HCT116 (cell line): ENCODE measurements at regions not wholly inside any gene's neighbourhood (a gene's known extent, or its start where the extent isn't known, plus 50 kb on each side); places are given as distances from the start of the nearest gene placed in this dataset.

Source experiments
- ATAC-seq: fragments of 200-7000 bp; cut with Tn5 transposase; 2 replicates; pipeline ENCODE4 v1.9.1; 2020; ENCODE audit warnings: mild to moderate bottlenecking, moderate library complexity
- BruUV-seq: library from RNA; stranded (reverse); fragments of 400-500 nt; replicated peaks from 2 replicates; lab custom pipeline; 2021; lab: Mats Ljungman, UMichigan
- CTCF ChIA-PET: fragments of 300-600 bp; sonication (Branson Sonifier 250); formaldehyde crosslinking; loops from one replicate; lab custom pipeline; 2021; ENCODE audit warnings: antibody characterized with exemption; lab: Charles Lee
- POLR2A ChIA-PET: fragments of 300-600, 350-600 bp; sonication (Branson Sonifier 250); formaldehyde crosslinking; loops from one replicate; lab custom pipeline; 2021; ENCODE audit warnings: antibody characterized with exemption; lab: Charles Lee
- RAD21 ChIA-PET, 2 experiments: fragments of 300-600 bp; sonication (Branson Sonifier 250); formaldehyde crosslinking; loops; one replicate each; lab custom pipeline; 2023; ENCODE audit warnings: low total read pairs in 2 of 2; ENCODE audit not compliant: uncharacterized antibody in 2 of 2, unreplicated experiment in 2 of 2, low non-redundant PET in 1 of 2; lab: Charles Lee
- DNase-seq: peaks from one replicate; pipeline ENCODE4 v3.0.0-alpha.2; 2010; ENCODE audit warnings: low read depth, low spot score
- H2AFZ ChIP-seq: fragments of 200-600 bp; shearing (Covaris generic), sonication (generic); 2 replicates; pipeline ENCODE4 v1.6.1; 2017; ENCODE audit warnings: low read depth, mixed run types, mixed read lengths, antibody characterized with exemption, low read length; ENCODE audit not compliant: poor library complexity, severe bottlenecking
- H3K27ac ChIP-seq: 2 replicates; pipeline ENCODE4 v1.5.1; 2012; ENCODE audit warnings: low read depth, low read length
- H3K27me3 ChIP-seq: fragments of 200-600 bp; sonication (generic); 2 replicates; pipeline ENCODE4 v1.6.1; 2016; ENCODE audit warnings: mixed run types, low read length, mixed read lengths; ENCODE audit not compliant: insufficient read depth
- H3K36me3 ChIP-seq, 2 experiments: fragments of 200-500 bp in 1 of 2; fragments of 200-600 bp in 1 of 2; sonication (Bioruptor generic) in 1 of 2; sonication (generic) in 1 of 2; 2 replicates each; pipeline versions ENCODE4 v1.5.1 to v1.6.1; 2014 to 2016; ENCODE audit warnings: low read length in 2 of 2, inconsistent platforms in 1 of 2, mixed read lengths in 1 of 2, mixed run types in 1 of 2; ENCODE audit not compliant: insufficient read depth in 2 of 2, control insufficient read depth in 1 of 2
- H3K4me1 ChIP-seq, 2 experiments: fragments of 200-600 bp in 1 of 2; sonication (generic) in 1 of 2; 2 replicates each; pipeline versions ENCODE4 v1.5.1 to v1.6.1; 2012 to 2017; ENCODE audit warnings: low read length in 2 of 2, inconsistent platforms in 1 of 2, mild to moderate bottlenecking in 1 of 2, mixed read lengths in 1 of 2, mixed run types in 1 of 2, moderate library complexity in 1 of 2; ENCODE audit not compliant: insufficient read depth in 2 of 2, control insufficient read depth in 1 of 2
- H3K4me2 ChIP-seq: fragments of 200-600 bp; sonication (generic); 2 replicates; pipeline ENCODE4 v1.6.1; 2017; ENCODE audit warnings: mixed run types, low read length, mixed read lengths
- H3K4me3 ChIP-seq, 2 experiments: fragments of 200-600 bp in 1 of 2; sonication (generic) in 1 of 2; replicated peaks in 1 of 2; 2 replicates each; pipeline ENCODE4 v1.5.1; 2011 to 2016; ENCODE audit warnings: low read length in 2 of 2, control low read depth in 1 of 2, low read depth in 1 of 2, mild to moderate bottlenecking in 1 of 2, mixed read lengths in 1 of 2, mixed run types in 1 of 2
- H3K79me2 ChIP-seq: fragments of 200-600 bp; sonication (generic); 2 replicates; pipeline ENCODE4 v1.6.1; 2017; ENCODE audit warnings: mild to moderate bottlenecking, mixed run types, low read length, moderate library complexity, mixed read lengths; ENCODE audit not compliant: insufficient read depth
- H3K9ac ChIP-seq: fragments of 200-600 bp; sonication (generic); 2 replicates; pipeline ENCODE4 v1.6.1; 2016; ENCODE audit warnings: low read length, mixed read lengths
- H3K9me2 ChIP-seq: fragments of 200-600 bp; sonication (generic), shearing (Covaris generic); 2 replicates; pipeline ENCODE4 v1.6.1; 2017; ENCODE audit warnings: mixed run types, mild to moderate bottlenecking, moderate library complexity; ENCODE audit not compliant: insufficient read depth
- H3K9me3 ChIP-seq, 2 experiments: fragments of 200-500 bp in 1 of 2; fragments of 200-600 bp in 1 of 2; sonication (Bioruptor generic) in 1 of 2; sonication (generic) in 1 of 2; 2 replicates each; pipeline ENCODE4 v1.6.1; 2014 to 2017; ENCODE audit warnings: low read length in 2 of 2, mixed read lengths in 2 of 2, inconsistent platforms in 1 of 2, low read depth in 1 of 2, mild to moderate bottlenecking in 1 of 2, mixed run types in 1 of 2, moderate library complexity in 1 of 2; ENCODE audit not compliant: control insufficient read depth in 1 of 2, insufficient read depth in 1 of 2
- H4K20me1 ChIP-seq: fragments of 200-600 bp; sonication (generic), shearing (Covaris generic); 2 replicates; pipeline ENCODE4 v1.6.1; 2017; ENCODE audit warnings: mixed run types, mild to moderate bottlenecking, moderate library complexity; ENCODE audit not compliant: insufficient read depth
- CBX3 ChIP-seq: IDR thresholded peaks from 2 replicates; pipeline ENCODE4 v1.6.1; 2012; ENCODE audit warnings: low read depth
- EZH2 ChIP-seq: fragments of 200-600 bp; sonication (generic); IDR thresholded peaks from 2 replicates; pipeline ENCODE4 v1.6.1; 2017; ENCODE audit warnings: antibody characterized with exemption, mixed run types
- FOSL1 ChIP-seq: IDR thresholded peaks from 2 replicates; pipeline ENCODE4 v1.6.1; 2012; ENCODE audit warnings: low read depth
- JUND ChIP-seq: IDR thresholded peaks from 2 replicates; pipeline ENCODE4 v1.6.1; 2012
- MAX ChIP-seq: IDR thresholded peaks from 2 replicates; pipeline ENCODE4 v1.6.1; 2012
- POLR2A ChIP-seq: IDR thresholded peaks from 2 replicates; pipeline ENCODE4 v1.7.0; 2011; ENCODE audit warnings: borderline replicate concordance; ENCODE audit not compliant: insufficient read depth, insufficient read length; ENCODE audit errors: extremely low read depth
- POLR2AphosphoS5 ChIP-seq: IDR thresholded peaks from 2 replicates; pipeline ENCODE4 v1.6.1; 2011; ENCODE audit warnings: mild to moderate bottlenecking, low read depth, low read length, moderate library complexity
- RAD21 ChIP-seq: IDR thresholded peaks from 2 replicates; pipeline ENCODE4 v1.6.1; 2012; ENCODE audit warnings: low read depth, mild to moderate bottlenecking
- REST ChIP-seq: IDR thresholded peaks from 2 replicates; pipeline ENCODE4 v1.6.1; 2012; ENCODE audit warnings: low read depth
- SIN3A ChIP-seq: IDR thresholded peaks from 2 replicates; pipeline ENCODE4 v1.6.1; 2012; ENCODE audit warnings: low read depth
- SP1 ChIP-seq: IDR thresholded peaks from 2 replicates; pipeline ENCODE4 v1.6.1; 2012; ENCODE audit warnings: low read depth
- SRF ChIP-seq: IDR thresholded peaks from 2 replicates; pipeline ENCODE4 v1.6.1; 2012; ENCODE audit warnings: low read depth
- TCF7L2 ChIP-seq: IDR thresholded peaks from 2 replicates; pipeline ENCODE4 v1.7.0; 2011; ENCODE audit warnings: borderline replicate concordance, inconsistent platforms; ENCODE audit not compliant: insufficient read depth, insufficient read length; ENCODE audit errors: extremely low read depth
- YY1 ChIP-seq: IDR thresholded peaks from 2 replicates; pipeline ENCODE4 v1.6.1; 2011; ENCODE audit warnings: low read length, low read depth, moderate library complexity, mild to moderate bottlenecking; ENCODE audit not compliant: insufficient replicate concordance; ENCODE audit errors: extremely low read depth
- ZFX ChIP-seq: fragments of 450-650 bp; IDR thresholded peaks from 2 replicates; pipeline ENCODE4 v1.6.1; 2017
- ZNF274 ChIP-seq: fragments of 200-500 bp; sonication (Bioruptor generic); IDR thresholded peaks from 2 replicates; pipeline ENCODE4 v1.6.1; 2014; ENCODE audit warnings: mild to moderate bottlenecking, low read depth, low read length, inconsistent platforms
- intact Hi-C: fragments of 100-400 bp; cut with micrococcal nuclease; formaldehyde crosslinking; loops from 2 replicates; pipeline ENCODE4 v1.10.0; 2022

GRCh38 chr20:51985013-51985415 lies 182.7 kb upstream of the SALL4 start (continued):
- no peak for TF ChIP-seq POLR2A
- peak; percentile 80 for TF ChIP-seq SP1
- peak; percentile 67 for TF ChIP-seq JUND

GRCh38 chr20:51980277-51980676 lies 178.0 kb upstream of the SALL4 start:
- RAD21 ChIA-PET, result interaction anchor here in 1 of 2 experiments (0.6 kb wide), 1 partner anchor 303 kb away, joined by 4 read pairs; no protein-coding TSS in a partner anchor
- CTCF ChIA-PET, result no interaction called here
- no TSS peak for BruUV-seq

GRCh38 chr20:51979226-51979625 lies 176.9 kb upstream of the SALL4 start:
- H3K9me2 ChIP-seq, result no peaks in the 10 kb centered on the region
- TF ChIP-seq TCF7L2, result no peak
- TF ChIP-seq ZNF274, result no peak
- TF ChIP-seq REST, result no peak
- no peak for TF ChIP-seq CBX3
- TF ChIP-seq ZFX, result no peak
- TF ChIP-seq JUND, result no peak
- no peak for TF ChIP-seq SP1
- TF ChIP-seq MAX, result no peak

More at GRCh38 chr20:51980277-51980676, 178.0 kb upstream of the SALL4 start:
- ATAC-seq (no peak), DNase-seq (no peak)
- H4K20me1 ChIP-seq, result no peaks in the 10 kb centered on the region
- H3K9me2 ChIP-seq, result no peaks in the 10 kb centered on the region
- H3K4me2 ChIP-seq, result no peak overlapping the region
- peaks cover 10% of the 10 kb centered on the region in 2 experiments for H3K4me1 ChIP-seq
- no peak overlapping the region for H3K4me3 ChIP-seq
- peaks cover 0 to 5% of the 10 kb centered on the region in 2 experiments; a peak in 2 of 4 replicates for H3K9me3 ChIP-seq
- H3K79me2 ChIP-seq, result no peaks in the 10 kb centered on the region
- no peak overlapping the region for H3K9ac ChIP-seq
- no peak overlapping the region for H3K27ac ChIP-seq
- H3K27me3 ChIP-seq, result no peaks in the 10 kb centered on the region
- no peaks in the 10 kb centered on the region for H3K36me3 ChIP-seq
- intact Hi-C loops, result no loop called here
- no peak overlapping the region for H2AFZ ChIP-seq
- TF ChIP-seq YY1 (no peak), ZNF274 (no peak), EZH2 (no peak), ZFX (no peak), MAX (no peak), POLR2A (no peak), POLR2AphosphoS5 (no peak), FOSL1 (no peak), SRF (no peak), SIN3A (no peak), SP1 (no peak), RAD21 (no peak)
- POLR2A ChIA-PET, result interaction anchor here (0.7 kb wide), 1 partner anchor 55 kb away, joined by 7 read pairs; no protein-coding TSS in a partner anchor

More at GRCh38 chr20:51979226-51979625, 176.9 kb upstream of the SALL4 start:
- ChIA-PET CTCF (no interaction called here), POLR2A (no interaction called here), RAD21 (no interaction called here)
- no peak overlapping the region for H3K4me2 ChIP-seq
- BruUV-seq, result no TSS peak
- no peak for DNase-seq
- peaks cover 0 to 5% of the 10 kb centered on the region in 2 experiments; a peak in 2 of 4 replicates for H3K9me3 ChIP-seq
- H2AFZ ChIP-seq, result no peak overlapping the region
- no peak overlapping the region for H3K27ac ChIP-seq
- H3K79me2 ChIP-seq, result no peaks in the 10 kb centered on the region
- no peak overlapping the region for H3K9ac ChIP-seq
- intact Hi-C loops, result no loop called here
- H3K27me3 ChIP-seq, result no peaks in the 10 kb centered on the region
- no peaks in the 10 kb centered on the region for H4K20me1 ChIP-seq
- H3K4me1 ChIP-seq, result 0 out of 4 replicates have a peak, but pooled peaks cover 0 to 2% of the 10 kb centered on the region in 2 experiments
- no peak overlapping the region for H3K4me3 ChIP-seq
- no peak for ATAC-seq
- no peaks in the 10 kb centered on the region for H3K36me3 ChIP-seq
